ENCODE measurements at regions not wholly inside any gene's neighbourhood (a gene's known extent, or its start where the extent isn't known, plus 50 kb on each side); places are given as distances from the start of the nearest gene placed in this dataset.

DNA sequence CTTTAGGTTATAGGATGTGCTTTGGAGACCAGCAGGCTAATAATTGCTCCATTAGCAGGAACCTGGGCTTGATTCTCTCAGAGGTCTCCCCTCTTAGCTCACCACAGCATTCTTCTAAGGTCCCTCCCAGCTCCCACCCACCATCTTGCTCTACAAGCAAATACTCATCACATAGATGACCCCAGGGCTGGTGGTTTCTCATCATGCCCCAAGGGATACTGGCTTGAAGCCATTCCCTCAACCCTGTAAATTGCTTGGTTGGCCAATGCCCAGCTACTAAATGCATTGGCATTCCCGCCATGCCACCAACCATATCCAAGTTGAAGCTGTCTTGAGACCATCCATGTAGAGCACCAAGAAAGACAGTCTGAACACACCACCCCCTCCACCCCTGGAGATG, 130.2 kb upstream of the NCAM1 start:
- TF ChIP-seq, protein P1, sequence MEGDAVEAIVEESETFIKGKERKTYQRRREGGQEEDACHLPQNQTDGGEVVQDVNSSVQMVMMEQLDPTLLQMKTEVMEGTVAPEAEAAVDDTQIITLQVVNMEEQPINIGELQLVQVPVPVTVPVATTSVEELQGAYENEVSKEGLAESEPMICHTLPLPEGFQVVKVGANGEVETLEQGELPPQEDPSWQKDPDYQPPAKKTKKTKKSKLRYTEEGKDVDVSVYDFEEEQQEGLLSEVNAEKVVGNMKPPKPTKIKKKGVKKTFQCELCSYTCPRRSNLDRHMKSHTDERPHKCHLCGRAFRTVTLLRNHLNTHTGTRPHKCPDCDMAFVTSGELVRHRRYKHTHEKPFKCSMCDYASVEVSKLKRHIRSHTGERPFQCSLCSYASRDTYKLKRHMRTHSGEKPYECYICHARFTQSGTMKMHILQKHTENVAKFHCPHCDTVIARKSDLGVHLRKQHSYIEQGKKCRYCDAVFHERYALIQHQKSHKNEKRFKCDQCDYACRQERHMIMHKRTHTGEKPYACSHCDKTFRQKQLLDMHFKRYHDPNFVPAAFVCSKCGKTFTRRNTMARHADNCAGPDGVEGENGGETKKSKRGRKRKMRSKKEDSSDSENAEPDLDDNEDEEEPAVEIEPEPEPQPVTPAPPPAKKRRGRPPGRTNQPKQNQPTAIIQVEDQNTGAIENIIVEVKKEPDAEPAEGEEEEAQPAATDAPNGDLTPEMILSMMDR (conservative IDR thresholded peaks at IDR 0.05; ENCODE audit: low read depth, low read length): no peak
- no peak for TF ChIP-seq MAZ (IDR thresholded peaks at IDR 0.05; ENCODE audit: borderline replicate concordance, low read depth, low read length)
- no peak for TF ChIP-seq NFE2L2 (IDR thresholded peaks at IDR 0.05; ENCODE audit: low read depth, low read length)
- TF ChIP-seq POLR2A (IDR thresholded peaks at IDR 0.05; ENCODE audit: low read depth, low read length): no peak
- no peak for TF ChIP-seq SMC3 (IDR thresholded peaks at IDR 0.05; ENCODE audit: low read depth, low read length)
